HG02943 (cell line): ENCODE measurements at regions not wholly inside any gene's neighbourhood (a gene's known extent, or its start where the extent isn't known, plus 50 kb on each side); places are given as distances from the start of the nearest gene placed in this dataset.

Experiments used
- ATAC-seq: cut with Tn5 transposase; IDR thresholded peaks from one replicate; pipeline ENCODE4 v1.9.1; 2021; ENCODE audit warnings: mild to moderate bottlenecking, low read depth, moderate library complexity; ENCODE audit not compliant: unreplicated experiment

GRCh38 chr22:47693606-47694005 is 931.2 kb downstream of the TBC1D22A start:
- no peak for ATAC-seq

- ATAC-seq: no peak
These were observed 930.4 kb downstream of the TBC1D22A start for GRCh38 chr22:47692811-47693210.

GRCh38 chr22:47691152-47691895 is 928.9 kb downstream of the TBC1D22A start:
- no peak for ATAC-seq

GRCh38 chr22:47690586-47690985 is 928.1 kb downstream of the TBC1D22A start:
- ATAC-seq: no peak

GRCh38 chr22:47690166-47690565 is 927.7 kb downstream of the TBC1D22A start:
- no peak for ATAC-seq

- no peak for ATAC-seq
These were observed 925.3 kb downstream of the TBC1D22A start for GRCh38 chr22:47687776-47688175.

GRCh38 chr22:47687346-47687655 is 924.9 kb downstream of the TBC1D22A start:
- no peak for ATAC-seq

- no peak for ATAC-seq
These were observed 924.3 kb downstream of the TBC1D22A start for GRCh38 chr22:47686594-47687345.

- ATAC-seq: no peak
These were observed 919.1 kb downstream of the TBC1D22A start for GRCh38 chr22:47681411-47682165.

GRCh38 chr22:47678636-47679287 is 916.3 kb downstream of the TBC1D22A start:
- ATAC-seq: no peak

GRCh38 chr22:47678048-47678447 is 915.6 kb downstream of the TBC1D22A start:
- ATAC-seq: no peak

GRCh38 chr22:47676685-47677084 is 914.2 kb downstream of the TBC1D22A start:
- no peak for ATAC-seq

- no peak for ATAC-seq
These were observed 912.1 kb downstream of the TBC1D22A start for GRCh38 chr22:47674600-47674999.

GRCh38 chr22:47673557-47673956 is 911.1 kb downstream of the TBC1D22A start:
- ATAC-seq: no peak

- ATAC-seq: no peak
These were observed 910.1 kb downstream of the TBC1D22A start for GRCh38 chr22:47672526-47672925.

- ATAC-seq: no peak
These were observed 902.7 kb downstream of the TBC1D22A start for GRCh38 chr22:47665151-47665550.

- no peak for ATAC-seq
These were observed 901.5 kb downstream of the TBC1D22A start for GRCh38 chr22:47663615-47664605.

- ATAC-seq: no peak
These were observed 897.2 kb downstream of the TBC1D22A start for GRCh38 chr22:47659467-47660223.

GRCh38 chr22:47658182-47658581 is 895.7 kb downstream of the TBC1D22A start:
- no peak for ATAC-seq
